SU-DHL-6 (cell line): ENCODE measurements at regions not wholly inside any gene's neighbourhood (a gene's known extent, or its start where the extent isn't known, plus 50 kb on each side); places are given as distances from the start of the nearest gene placed in this dataset.

Source experiments
- H2AFZ ChIP-seq: fragments of 200-600 bp; sonication (generic); 2 replicates; pipeline ENCODE4 v1.6.1; 2014; ENCODE audit warnings: low read depth, mild to moderate bottlenecking, moderate library complexity, mixed read lengths, antibody characterized with exemption, low read length; ENCODE audit not compliant: severe bottlenecking
- H3F3A ChIP-seq: fragments of 200-600 bp; shearing (Covaris generic); 2 replicates; pipeline ENCODE4 v1.6.0; 2016; ENCODE audit warnings: antibody characterized with exemption, mild to moderate bottlenecking; ENCODE audit not compliant: insufficient read depth
- H3K27ac ChIP-seq: fragments of 200-600 bp; sonication (generic); 2 replicates; pipeline ENCODE4 v1.5.1; 2016; ENCODE audit warnings: low read depth, mild to moderate bottlenecking, low read length, moderate library complexity, mixed read lengths
- H3K27me3 ChIP-seq: fragments of 200-600 bp; sonication (generic), shearing (Covaris generic); 2 replicates; pipeline ENCODE4 v1.6.0; 2014; ENCODE audit warnings: mild to moderate bottlenecking, low read length
- H3K36me3 ChIP-seq: fragments of 200-600 bp; sonication (generic); 2 replicates; pipeline ENCODE4 v1.6.1; 2014; ENCODE audit warnings: mild to moderate bottlenecking, low read length, mixed read lengths
- H3K4me2 ChIP-seq: fragments of 300-600, 200-600 bp; shearing (Covaris generic), sonication (generic); 2 replicates; pipeline ENCODE4 v1.6.0; 2014; ENCODE audit warnings: low read length, low read depth, mild to moderate bottlenecking; ENCODE audit not compliant: poor library complexity, severe bottlenecking
- H3K4me3 ChIP-seq: fragments of 200-600 bp; sonication (generic); 2 replicates; pipeline ENCODE4 v1.5.1; 2014; ENCODE audit warnings: antibody characterized with exemption, low read length, mild to moderate bottlenecking, mixed read lengths; ENCODE audit not compliant: insufficient read depth, poor library complexity, severe bottlenecking
- H3K79me2 ChIP-seq: fragments of 200-600 bp; sonication (generic); 2 replicates; pipeline ENCODE4 v1.6.1; 2014; ENCODE audit warnings: mild to moderate bottlenecking, low read length, moderate library complexity; ENCODE audit not compliant: insufficient read depth
- H3K9ac ChIP-seq: fragments of 200-600 bp; sonication (generic); 2 replicates; pipeline ENCODE4 v1.7.0; 2014; ENCODE audit warnings: mild to moderate bottlenecking, low read length
- H3K9me2 ChIP-seq: fragments of 200-600 bp; sonication (generic); replicated peaks from 2 replicates; pipeline ENCODE4 v1.6.1; 2014; ENCODE audit warnings: low read length; ENCODE audit not compliant: insufficient read depth
- H3K9me3 ChIP-seq: fragments of 200-600 bp; sonication (generic); 2 replicates; pipeline ENCODE4 v1.6.1; 2014; ENCODE audit warnings: low read length, mixed read lengths; ENCODE audit not compliant: insufficient read depth
- H4K20me1 ChIP-seq: fragments of 200-600 bp; sonication (generic); 2 replicates; pipeline ENCODE4 v1.6.1; 2014; ENCODE audit warnings: low read depth, mild to moderate bottlenecking, antibody characterized with exemption, low read length, moderate library complexity, mixed read lengths
- EZH2phosphoT487 ChIP-seq: fragments of 200-600 bp; sonication (generic), shearing (Covaris generic); conservative IDR thresholded peaks from 2 replicates; pipeline ENCODE4 v1.6.1; 2018; ENCODE audit warnings: mild to moderate bottlenecking, antibody characterized with exemption, low read length, moderate library complexity, mixed read lengths
- TF ChIP-seq, protein P1 (sequence below): fragments of 200-600 bp; sonication (generic); IDR thresholded peaks from one replicate; pipeline ENCODE4 v1.5.1; 2017; ENCODE audit warnings: antibody characterized with exemption, mild to moderate bottlenecking, low read length, moderate library complexity; ENCODE audit not compliant: insufficient read depth, poor library complexity, severe bottlenecking

DNA sequence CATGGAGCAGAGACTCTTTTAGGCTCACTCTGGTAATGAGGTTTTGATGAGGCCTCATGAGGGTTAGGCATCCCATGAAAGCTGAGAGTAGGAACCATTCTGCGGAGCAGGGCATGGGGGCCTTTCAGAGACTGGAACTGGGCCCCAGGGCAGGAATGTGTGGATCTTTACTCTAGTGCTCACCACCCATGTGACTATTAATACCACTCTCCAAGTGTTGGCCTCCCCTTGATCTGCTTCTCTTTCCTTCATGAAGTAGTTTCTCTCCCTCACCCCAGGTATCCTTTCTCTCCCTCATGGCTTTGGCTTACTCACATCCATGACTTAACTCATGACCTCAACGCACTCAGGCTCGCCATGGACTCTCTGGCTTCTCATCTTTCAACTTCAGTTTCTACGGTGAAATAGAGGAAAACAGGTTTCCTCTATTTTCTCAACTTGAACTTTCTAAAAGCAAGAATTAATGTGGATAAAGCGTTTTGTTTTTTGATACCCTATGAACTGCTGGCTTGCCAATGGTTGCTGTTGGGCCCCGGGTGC lies 50.5 kb upstream of the GADD45A start:
- no peaks in the 10 kb centered on the region for H3K9me3 ChIP-seq
- no peaks in the 10 kb centered on the region for H3F3A ChIP-seq
- no peak overlapping the region for H3K27ac ChIP-seq
- no peak for TF ChIP-seq EZH2phosphoT487
- TF ChIP-seq, protein P1, sequence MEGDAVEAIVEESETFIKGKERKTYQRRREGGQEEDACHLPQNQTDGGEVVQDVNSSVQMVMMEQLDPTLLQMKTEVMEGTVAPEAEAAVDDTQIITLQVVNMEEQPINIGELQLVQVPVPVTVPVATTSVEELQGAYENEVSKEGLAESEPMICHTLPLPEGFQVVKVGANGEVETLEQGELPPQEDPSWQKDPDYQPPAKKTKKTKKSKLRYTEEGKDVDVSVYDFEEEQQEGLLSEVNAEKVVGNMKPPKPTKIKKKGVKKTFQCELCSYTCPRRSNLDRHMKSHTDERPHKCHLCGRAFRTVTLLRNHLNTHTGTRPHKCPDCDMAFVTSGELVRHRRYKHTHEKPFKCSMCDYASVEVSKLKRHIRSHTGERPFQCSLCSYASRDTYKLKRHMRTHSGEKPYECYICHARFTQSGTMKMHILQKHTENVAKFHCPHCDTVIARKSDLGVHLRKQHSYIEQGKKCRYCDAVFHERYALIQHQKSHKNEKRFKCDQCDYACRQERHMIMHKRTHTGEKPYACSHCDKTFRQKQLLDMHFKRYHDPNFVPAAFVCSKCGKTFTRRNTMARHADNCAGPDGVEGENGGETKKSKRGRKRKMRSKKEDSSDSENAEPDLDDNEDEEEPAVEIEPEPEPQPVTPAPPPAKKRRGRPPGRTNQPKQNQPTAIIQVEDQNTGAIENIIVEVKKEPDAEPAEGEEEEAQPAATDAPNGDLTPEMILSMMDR: no peak
- H3K4me3 ChIP-seq: no peak overlapping the region
- no peaks in the 10 kb centered on the region for H3K79me2 ChIP-seq
- no peak overlapping the region for H3K9ac ChIP-seq
- no peak overlapping the region for H3K4me2 ChIP-seq
- H2AFZ ChIP-seq: no peak overlapping the region
- H3K9me2 ChIP-seq: no peaks in the 10 kb centered on the region
- H4K20me1 ChIP-seq: no peaks in the 10 kb centered on the region
- H3K36me3 ChIP-seq: no peaks in the 10 kb centered on the region
- H3K27me3 ChIP-seq: no peaks in the 10 kb centered on the region

DNA sequence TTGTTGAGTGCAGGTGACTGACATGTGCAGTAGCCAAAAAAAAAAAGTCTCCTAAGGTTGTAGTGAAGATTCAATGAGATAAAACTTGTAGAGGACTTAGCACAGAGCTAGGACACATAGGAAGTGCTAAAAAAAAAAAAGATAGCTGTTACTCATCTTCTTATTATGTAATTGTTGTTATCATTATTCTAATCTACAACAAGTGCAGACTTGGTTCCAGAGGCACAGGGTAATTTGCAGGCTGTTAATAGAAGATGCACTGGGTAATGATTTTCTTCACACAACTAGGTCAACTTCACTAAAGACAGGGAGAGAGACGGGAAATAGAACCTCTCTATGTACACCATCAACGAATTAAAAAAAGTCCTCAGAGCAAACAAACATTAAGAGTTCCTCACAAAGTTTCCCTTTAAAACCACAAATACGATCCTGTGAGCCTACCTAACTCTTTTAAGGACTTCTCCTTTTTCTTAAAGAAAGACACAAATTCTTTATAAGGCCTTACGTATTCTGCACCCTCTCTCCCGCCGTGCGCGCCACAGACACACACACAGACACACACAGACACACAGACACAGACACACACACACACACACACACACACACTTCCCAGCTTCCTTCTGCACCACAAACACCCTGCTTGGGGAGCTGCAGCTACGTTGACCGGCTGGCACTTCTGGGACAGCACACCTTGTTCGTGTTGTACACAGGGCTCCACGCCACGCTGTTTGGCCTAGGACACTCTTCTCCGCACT lies 49.8 kb upstream of the GADD45A start:
- H3K27ac ChIP-seq: no peak overlapping the region
- no peak overlapping the region for H3K4me3 ChIP-seq
- no peaks in the 10 kb centered on the region for H3K36me3 ChIP-seq
- no peaks in the 10 kb centered on the region for H3F3A ChIP-seq
- H3K9me2 ChIP-seq: no peaks in the 10 kb centered on the region
- H3K4me2 ChIP-seq: no peak overlapping the region
- H3K27me3 ChIP-seq: no peaks in the 10 kb centered on the region
- TF ChIP-seq EZH2phosphoT487: no peak
- TF ChIP-seq, protein P1: no peak
- no peaks in the 10 kb centered on the region for H3K9me3 ChIP-seq
- H2AFZ ChIP-seq: no peak overlapping the region
- H3K79me2 ChIP-seq: no peaks in the 10 kb centered on the region
- no peaks in the 10 kb centered on the region for H4K20me1 ChIP-seq
- no peak overlapping the region for H3K9ac ChIP-seq
